ENCODE measurements at regions not wholly inside any gene's neighbourhood (a gene's known extent, or its start where the extent isn't known, plus 50 kb on each side); places are given as distances from the start of the nearest gene placed in this dataset.
"Not testable (repeated sequence)": the region's sequence is repeated elsewhere in the genome, so short reads cannot be mapped to it uniquely, and the experiment has no call there.

GRCh38 chr4:23946299-23946698 lies 56.5 kb upstream of the PPARGC1A start:
- Histone ChIP-seq H3K4me1 (ENCODE audit: control insufficient read depth in 4 of 4, insufficient read depth in 4 of 4, low read length in 3 of 4) (no peaks in the 10 kb centered on the region), H3K27me3 (ENCODE audit: control insufficient read depth in 4 of 4, insufficient read depth in 4 of 4, low read length in 3 of 4) (no peaks in the 10 kb centered on the region), H3K36me3 (ENCODE audit: control insufficient read depth in 4 of 4, insufficient read depth in 3 of 4, low read depth in 1 of 4, low read length in 3 of 4) (no peaks in the 10 kb centered on the region), H3K27ac (ENCODE audit: low read depth in 1 of 2, low read length in 2 of 2) (no peak overlapping the region), H3K9me3 (ENCODE audit: control insufficient read depth in 4 of 4, low read length in 3 of 4) (no peaks in the 10 kb centered on the region), H3K9ac (ENCODE audit: low read depth in 1 of 2, low read length in 2 of 2) (no peak overlapping the region), H3K4me3 (ENCODE audit: low read depth in 1 of 3, low read length in 3 of 3) (no peak overlapping the region)
- WGBS: 96% methylated on average over 6 of the region's 6 CpGs
- no peak for DNase-seq (ENCODE audit: low spot score)
- no peak for TF ChIP-seq NR2F2 (IDR thresholded peaks at IDR 0.05)
- TF ChIP-seq HNF4G (IDR thresholded peaks at IDR 0.05): no peak
- TF ChIP-seq FOXA1 (IDR thresholded peaks at IDR 0.05): no peak
- TF ChIP-seq JUND (IDR thresholded peaks at IDR 0.05): no peak
- no peak for TF ChIP-seq HNF4A (conservative IDR thresholded peaks at IDR 0.05)

- TF ChIP-seq GABPA (IDR thresholded peaks at IDR 0.05 in 1 of 2, conservative IDR thresholded peaks at IDR 0.05 in 1 of 2) (no peak), RAD21 (IDR thresholded peaks at IDR 0.05) (no peak), RXRA (IDR thresholded peaks at IDR 0.05) (no peak), HNF4A (conservative IDR thresholded peaks at IDR 0.05) (no peak), REST (IDR thresholded peaks at IDR 0.05) (no peak), MAX (IDR thresholded peaks at IDR 0.05) (no peak), CTCF (IDR thresholded peaks at IDR 0.05; ENCODE audit: low read depth, low read length, missing input control) (no peak), FOXA1 (IDR thresholded peaks at IDR 0.05) (no peak), NR2F2 (IDR thresholded peaks at IDR 0.05) (no peak)
- DNase-seq (ENCODE audit: low spot score): no peak
- H3K9ac ChIP-seq (ENCODE audit: low read depth in 1 of 2, low read length in 2 of 2): no peak overlapping the region
- no peak overlapping the region for H3K4me3 ChIP-seq (ENCODE audit: low read depth in 1 of 3, low read length in 3 of 3)
- H3K36me3 ChIP-seq (ENCODE audit: control insufficient read depth in 4 of 4, insufficient read depth in 3 of 4, low read depth in 1 of 4, low read length in 3 of 4): no peaks in the 10 kb centered on the region
- H3K27me3 ChIP-seq (ENCODE audit: control insufficient read depth in 4 of 4, insufficient read depth in 4 of 4, low read length in 3 of 4): no peaks in the 10 kb centered on the region
- H3K4me1 ChIP-seq (ENCODE audit: control insufficient read depth in 4 of 4, insufficient read depth in 4 of 4, low read length in 3 of 4): no peaks in the 10 kb centered on the region
- WGBS: 78% methylated on average over 6 of the region's 6 CpGs
- H3K9me3 ChIP-seq (ENCODE audit: control insufficient read depth in 4 of 4, low read length in 3 of 4): no peaks in the 10 kb centered on the region
- H3K27ac ChIP-seq (ENCODE audit: low read depth in 1 of 2, low read length in 2 of 2): no peak overlapping the region
Observed at GRCh38 chr4:23945451-23946017, 55.7 kb upstream of the PPARGC1A start.

- not testable (repeated sequence) for DNase-seq (ENCODE audit: low spot score); H3K36me3 ChIP-seq (ENCODE audit: control insufficient read depth in 4 of 4, insufficient read depth in 3 of 4, low read depth in 1 of 4, low read length in 3 of 4); H3K4me3 ChIP-seq (ENCODE audit: low read depth in 1 of 3, low read length in 3 of 3); H3K4me1 ChIP-seq (ENCODE audit: control insufficient read depth in 4 of 4, insufficient read depth in 4 of 4, low read length in 3 of 4); H3K27ac ChIP-seq (ENCODE audit: low read depth in 1 of 2, low read length in 2 of 2); H3K9me3 ChIP-seq (ENCODE audit: control insufficient read depth in 4 of 4, low read length in 3 of 4); H3K9ac ChIP-seq (ENCODE audit: low read depth in 1 of 2, low read length in 2 of 2); H3K27me3 ChIP-seq (ENCODE audit: control insufficient read depth in 4 of 4, insufficient read depth in 4 of 4, low read length in 3 of 4)
- WGBS: 85% methylated on average over 3 of the region's 3 CpGs
Observed at GRCh38 chr4:23944556-23944955, 54.7 kb upstream of the PPARGC1A start.
